Testis (tissue), 2 donors: ENCODE measurements at regions not wholly inside any gene's neighbourhood (a gene's known extent, or its start where the extent isn't known, plus 50 kb on each side); places are given as distances from the start of the nearest gene placed in this dataset.

ENCODE experiments used
- DNase-seq: peaks from one replicate; pipeline ENCODE4 v3.0.0-alpha.2; 2019
- H3K27ac ChIP-seq, 2 donors: fragments of 200-600 bp; sonication (generic); one replicate each; pipeline ENCODE4 v1.5.1; 2019
- H3K27me3 ChIP-seq: fragments of 200-600 bp; sonication (generic); one replicate; pipeline ENCODE4 v1.5.1; 2019
- H3K36me3 ChIP-seq: fragments of 200-600 bp; sonication (generic); one replicate; pipeline ENCODE4 v1.5.1; 2017; ENCODE audit warnings: low read depth; ENCODE audit errors: missing control alignments
- H3K4me1 ChIP-seq: fragments of 200-600 bp; sonication (generic); one replicate; pipeline ENCODE4 v1.5.1; 2019
- H3K4me3 ChIP-seq, 2 donors: fragments of 200-600 bp; sonication (generic); one replicate each; pipeline ENCODE4 v1.5.1; 2017 to 2019
- H3K9me3 ChIP-seq: fragments of 200-600 bp; sonication (generic); one replicate; pipeline ENCODE4 v1.5.1; 2017
- POLR2A ChIP-seq: fragments of 450-650 bp; IDR thresholded peaks from one replicate; pipeline ENCODE4 v1.6.1; 2017; ENCODE audit warnings: antibody characterized with exemption, mild to moderate bottlenecking, moderate library complexity
- WGBS, 2 donors: methylation state at CpG; one replicate each; pipeline ENCODE4 v1.1.5; 2018; 5-methylcytosine and 5-hydroxymethylcytosine counted together
- intact Hi-C: fragments of 100-400 bp; cut with DNase I; formaldehyde crosslinking; loops from one replicate; pipeline ENCODE4 v1.15.1; 2023; ENCODE audit warnings: low total_unique reads
- TF ChIP-seq, protein P1 (sequence below), 3 experiments: fragments of 450-650 bp in 2 of 3; fragments of 200-600 bp in 1 of 3; sonication (generic) in 1 of 3; IDR thresholded peaks; one replicate each; pipeline ENCODE4 v1.5.1; 2016 to 2019; ENCODE audit warnings: antibody characterized with exemption in 3 of 3, mild to moderate bottlenecking in 2 of 3, moderate library complexity in 1 of 3

DNA sequence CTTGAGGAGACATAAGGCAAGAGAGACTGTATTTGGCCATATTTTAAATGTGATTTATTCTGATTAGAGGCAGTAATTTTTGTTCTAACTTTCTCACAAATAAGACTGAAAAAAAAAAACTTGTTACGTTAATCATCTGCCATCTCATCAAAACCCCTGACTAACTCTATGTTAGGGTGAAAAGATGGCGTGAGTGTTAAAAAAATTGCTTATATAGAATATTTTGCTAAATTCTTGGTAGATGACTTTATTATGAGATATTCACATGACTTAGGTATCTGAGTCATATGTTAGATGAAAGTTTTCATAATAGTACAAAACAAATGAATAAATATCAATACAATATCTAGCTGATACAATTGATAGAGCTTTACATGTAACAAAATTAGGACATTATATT is 1508.7 kb upstream of the TMEFF2 start:
- TF ChIP-seq POLR2A = no peak
- TF ChIP-seq, protein P1, sequence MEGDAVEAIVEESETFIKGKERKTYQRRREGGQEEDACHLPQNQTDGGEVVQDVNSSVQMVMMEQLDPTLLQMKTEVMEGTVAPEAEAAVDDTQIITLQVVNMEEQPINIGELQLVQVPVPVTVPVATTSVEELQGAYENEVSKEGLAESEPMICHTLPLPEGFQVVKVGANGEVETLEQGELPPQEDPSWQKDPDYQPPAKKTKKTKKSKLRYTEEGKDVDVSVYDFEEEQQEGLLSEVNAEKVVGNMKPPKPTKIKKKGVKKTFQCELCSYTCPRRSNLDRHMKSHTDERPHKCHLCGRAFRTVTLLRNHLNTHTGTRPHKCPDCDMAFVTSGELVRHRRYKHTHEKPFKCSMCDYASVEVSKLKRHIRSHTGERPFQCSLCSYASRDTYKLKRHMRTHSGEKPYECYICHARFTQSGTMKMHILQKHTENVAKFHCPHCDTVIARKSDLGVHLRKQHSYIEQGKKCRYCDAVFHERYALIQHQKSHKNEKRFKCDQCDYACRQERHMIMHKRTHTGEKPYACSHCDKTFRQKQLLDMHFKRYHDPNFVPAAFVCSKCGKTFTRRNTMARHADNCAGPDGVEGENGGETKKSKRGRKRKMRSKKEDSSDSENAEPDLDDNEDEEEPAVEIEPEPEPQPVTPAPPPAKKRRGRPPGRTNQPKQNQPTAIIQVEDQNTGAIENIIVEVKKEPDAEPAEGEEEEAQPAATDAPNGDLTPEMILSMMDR (IDR thresholded peaks at IDR 0.05) = no peak
- Histone ChIP-seq H3K4me3 (no peak overlapping the region), H3K27ac (no peak overlapping the region), H3K36me3 (no peaks in the 10 kb centered on the region), H3K27me3 (no peaks in the 10 kb centered on the region), H3K4me1 (no peaks in the 10 kb centered on the region), H3K9me3 (no peaks in the 10 kb centered on the region)
- WGBS, 2 donors = 72 to 95% methylated on average over 2 of the region's 2 CpGs
- no peak for DNase-seq
- intact Hi-C loops = no loop called here

DNA sequence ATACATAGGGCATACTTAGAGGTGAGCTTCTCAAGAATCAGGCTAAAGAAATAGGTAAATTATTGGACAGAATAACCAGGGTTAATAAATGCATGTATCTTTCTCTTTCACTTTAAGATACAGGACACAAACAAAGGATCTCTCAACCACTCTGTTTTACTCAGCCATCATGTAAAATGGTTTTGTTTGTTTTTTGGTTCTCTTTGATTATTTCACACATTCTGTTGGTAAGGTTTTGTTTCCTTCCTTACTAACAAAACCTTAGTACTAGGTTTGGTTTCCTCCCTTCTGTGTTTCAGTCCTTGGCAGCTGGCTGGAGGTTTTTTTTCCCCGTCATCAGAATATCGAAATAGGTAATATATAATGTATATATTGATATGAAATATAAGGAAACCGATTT is 1506.8 kb upstream of the TMEFF2 start:
- TF ChIP-seq, protein P1 (IDR thresholded peaks at IDR 0.05) = no peak
- no peak for TF ChIP-seq POLR2A
- WGBS, 2 donors = 80 to 89% methylated on average over 3 of the region's 3 CpGs
- H3K4me1 ChIP-seq = no peaks in the 10 kb centered on the region

DNA sequence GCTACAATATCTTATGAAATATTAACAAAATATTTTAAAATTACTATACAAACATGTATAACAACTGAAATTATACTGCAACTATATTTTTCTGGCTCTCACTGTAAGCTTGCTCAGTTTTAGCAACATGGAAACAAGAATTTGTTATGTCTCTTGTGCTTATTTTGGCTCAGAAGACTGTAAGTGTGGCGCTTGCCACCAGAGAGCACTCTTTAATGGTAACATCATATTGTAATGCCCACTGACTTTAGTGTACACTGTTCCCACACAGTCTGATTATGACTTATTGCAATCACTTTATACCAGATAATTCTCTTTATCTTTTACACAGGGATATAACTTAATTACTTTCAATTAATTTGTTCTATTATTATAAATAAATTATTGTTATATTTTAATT is 1500.6 kb upstream of the TMEFF2 start:
- Histone ChIP-seq H3K9me3 (no peaks in the 10 kb centered on the region), H3K27ac (no peak overlapping the region), H3K36me3 (no peaks in the 10 kb centered on the region), H3K4me1 (no peaks in the 10 kb centered on the region), H3K27me3 (no peaks in the 10 kb centered on the region), H3K4me3 (no peak overlapping the region)
- peak; percentile 60 for DNase-seq
- intact Hi-C loops = no loop called here
- no peak for TF ChIP-seq POLR2A
- TF ChIP-seq, protein P1 (IDR thresholded peaks at IDR 0.05) = no peak
- 44 to 49% methylated on average over 1 of the region's 1 CpG for WGBS, 2 donors

More for the DNA sequence above, 1506.8 kb upstream of the TMEFF2 start:
- H3K4me3 ChIP-seq = no peak overlapping the region
- no peaks in the 10 kb centered on the region for H3K9me3 ChIP-seq
- DNase-seq = no peak
- no peaks in the 10 kb centered on the region for H3K36me3 ChIP-seq
- H3K27ac ChIP-seq = no peak overlapping the region
- no peaks in the 10 kb centered on the region for H3K27me3 ChIP-seq
- intact Hi-C loops = no loop called here

DNA sequence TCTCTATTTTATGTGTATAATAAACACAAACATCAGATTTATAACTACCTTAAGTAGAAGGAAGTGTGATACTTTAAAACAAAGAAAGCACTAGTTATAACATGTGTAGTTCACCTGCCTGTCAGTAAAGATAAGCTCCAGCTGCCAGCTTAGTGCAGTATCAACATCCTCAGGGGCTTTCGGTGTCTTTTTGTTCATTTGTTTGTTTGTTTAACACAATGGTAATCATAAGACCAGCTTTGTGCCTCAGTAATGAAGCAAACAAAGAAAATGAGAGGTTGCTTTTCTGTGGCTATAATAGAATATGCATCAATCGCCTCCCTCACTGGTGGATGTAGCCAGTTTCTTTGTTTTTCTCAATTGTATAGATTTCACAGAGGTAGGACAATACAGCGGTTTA is 1499.0 kb upstream of the TMEFF2 start:
- no peak for DNase-seq
- WGBS, 2 donors = 75 to 79% methylated on average over 3 of the region's 3 CpGs
- intact Hi-C loops = no loop called here

DNA sequence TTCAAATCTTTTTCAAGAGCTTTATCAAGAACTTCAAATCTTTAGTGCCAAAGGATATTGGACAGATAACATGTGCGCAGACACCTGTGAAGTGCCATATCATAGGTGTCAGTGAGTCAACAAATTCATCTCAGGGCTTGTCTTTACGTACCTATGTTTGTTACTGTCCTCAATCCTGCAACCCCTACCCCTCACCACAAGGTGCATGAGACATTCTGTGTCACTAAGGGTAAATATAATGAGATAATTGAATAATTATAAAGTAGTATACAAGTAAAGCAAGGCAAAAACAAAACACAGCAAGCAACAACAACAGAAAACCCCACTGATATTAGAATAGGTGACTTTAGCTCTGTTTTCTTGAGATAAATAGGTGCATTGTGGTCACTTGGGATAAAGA is 1495.8 kb upstream of the TMEFF2 start:
- Histone ChIP-seq H3K4me3 (no peak overlapping the region), H3K9me3 (no peaks in the 10 kb centered on the region), H3K27ac (no peak overlapping the region), H3K36me3 (no peaks in the 10 kb centered on the region), H3K27me3 (no peaks in the 10 kb centered on the region), H3K4me1 (no peaks in the 10 kb centered on the region)
- TF ChIP-seq POLR2A = no peak
- TF ChIP-seq, protein P1 (IDR thresholded peaks at IDR 0.05) = no peak
- intact Hi-C loops = no loop called here
- DNase-seq = no peak
- 83 to 89% methylated on average over 2 of the region's 2 CpGs for WGBS, 2 donors

More for the DNA sequence above, 1499.0 kb upstream of the TMEFF2 start:
- H3K9me3 ChIP-seq = no peaks in the 10 kb centered on the region
- no peaks in the 10 kb centered on the region for H3K36me3 ChIP-seq
- H3K27ac ChIP-seq = no peak overlapping the region
- H3K27me3 ChIP-seq = no peaks in the 10 kb centered on the region
- H3K4me3 ChIP-seq = no peak overlapping the region
- TF ChIP-seq POLR2A = no peak
- TF ChIP-seq, protein P1 (IDR thresholded peaks at IDR 0.05) = no peak
- no peaks in the 10 kb centered on the region for H3K4me1 ChIP-seq
